BLaER1 (cell line): ENCODE measurements at regions not wholly inside any gene's neighbourhood (a gene's known extent, or its start where the extent isn't known, plus 50 kb on each side); places are given as distances from the start of the nearest gene placed in this dataset.
"Not testable (repeated sequence)": the region's sequence is repeated elsewhere in the genome, so short reads cannot be mapped to it uniquely, and the experiment has no call there.

ENCODE experiments used
- H3K27ac ChIP-seq: shearing (Covaris generic); formaldehyde crosslinking; 2 replicates; pipeline ENCODE4 v1.8.1; 2022
- H3K27me3 ChIP-seq: shearing (Covaris generic); formaldehyde crosslinking; 2 replicates; pipeline ENCODE4 v1.8.1; 2022
- H3K36me3 ChIP-seq: shearing (Covaris generic); formaldehyde crosslinking; 2 replicates; pipeline ENCODE4 v1.8.1; 2022
- H3K4me1 ChIP-seq: shearing (Covaris generic); formaldehyde crosslinking; 2 replicates; pipeline ENCODE4 v1.8.1; 2022
- H3K4me2 ChIP-seq: shearing (Covaris generic); formaldehyde crosslinking; 2 replicates; pipeline ENCODE4 v1.8.1; 2022
- H3K4me3 ChIP-seq: shearing (Covaris generic); formaldehyde crosslinking; 2 replicates; pipeline ENCODE4 v1.8.1; 2022
- H3K9ac ChIP-seq: shearing (Covaris generic); formaldehyde crosslinking; 2 replicates; pipeline ENCODE4 v1.8.1; 2022
- H3K9me3 ChIP-seq: shearing (Covaris generic); formaldehyde crosslinking; 2 replicates; pipeline ENCODE4 v1.8.1; 2022
- H4K20me1 ChIP-seq: shearing (Covaris generic); formaldehyde crosslinking; 2 replicates; pipeline ENCODE4 v1.8.1; 2022
- Cebpa-rat ChIP-seq: shearing (Covaris generic); IDR thresholded peaks from 2 replicates; pipeline ENCODE4 v1.8.1; 2022

GRCh38 chr3:63130625-63131024, 147.5 kb upstream of the SYNPR start:
- Histone ChIP-seq H3K4me2 (no peak overlapping the region), H3K36me3 (no peaks in the 10 kb centered on the region)
- TF ChIP-seq Cebpa-rat = no peak

GRCh38 chr3:63132461-63133250, 145.5 kb upstream of the SYNPR start:
- no peaks in the 10 kb centered on the region for H3K9me3 ChIP-seq
- H3K4me2 ChIP-seq = no peak overlapping the region
- no peaks in the 10 kb centered on the region for H4K20me1 ChIP-seq
- no peaks in the 10 kb centered on the region for H3K36me3 ChIP-seq
- no peak overlapping the region for H3K27ac ChIP-seq
- no peak for TF ChIP-seq Cebpa-rat
- no peak overlapping the region for H3K4me3 ChIP-seq
- H3K9ac ChIP-seq = no peak overlapping the region
- no peaks in the 10 kb centered on the region for H3K4me1 ChIP-seq
- no peaks in the 10 kb centered on the region for H3K27me3 ChIP-seq

More at GRCh38 chr3:63130625-63131024, 147.5 kb upstream of the SYNPR start:
- Histone ChIP-seq H3K4me3 (no peak overlapping the region), H3K27me3 (no peaks in the 10 kb centered on the region), H3K9me3 (no peaks in the 10 kb centered on the region), H3K27ac (no peak overlapping the region), H3K4me1 (no peaks in the 10 kb centered on the region), H4K20me1 (no peaks in the 10 kb centered on the region), H3K9ac (no peak overlapping the region)

- Histone ChIP-seq H3K36me3 (no peaks in the 10 kb centered on the region), H3K9me3 (no peaks in the 10 kb centered on the region), H3K27ac (no peak overlapping the region), H3K9ac (no peak overlapping the region), H3K4me2 (no peak overlapping the region), H4K20me1 (no peaks in the 10 kb centered on the region), H3K27me3 (no peaks in the 10 kb centered on the region), H3K4me3 (no peak overlapping the region), H3K4me1 (no peaks in the 10 kb centered on the region)
- no peak for TF ChIP-seq Cebpa-rat
Observed at GRCh38 chr3:63135367-63135766, 142.7 kb upstream of the SYNPR start.

GRCh38 chr3:63136249-63136648, 141.9 kb upstream of the SYNPR start:
- H3K27me3 ChIP-seq, H3K9ac ChIP-seq, H3K4me3 ChIP-seq, H3K4me2 ChIP-seq, H4K20me1 ChIP-seq, H3K36me3 ChIP-seq, H3K4me1 ChIP-seq, H3K27ac ChIP-seq, H3K9me3 ChIP-seq: not testable (repeated sequence)

GRCh38 chr3:63142681-63143080, 135.4 kb upstream of the SYNPR start:
- no peak for TF ChIP-seq Cebpa-rat
- Histone ChIP-seq H3K27ac (no peak overlapping the region), H3K27me3 (no peaks in the 10 kb centered on the region), H3K9ac (no peak overlapping the region), H4K20me1 (no peaks in the 10 kb centered on the region), H3K4me1 (no peaks in the 10 kb centered on the region), H3K9me3 (no peaks in the 10 kb centered on the region), H3K36me3 (no peaks in the 10 kb centered on the region), H3K4me3 (no peak overlapping the region), H3K4me2 (no peak overlapping the region)

- H4K20me1 ChIP-seq = no peaks in the 10 kb centered on the region
- H3K27ac ChIP-seq = no peak overlapping the region
- H3K9me3 ChIP-seq = no peaks in the 10 kb centered on the region
- TF ChIP-seq Cebpa-rat = no peak
- no peak overlapping the region for H3K4me2 ChIP-seq
- no peaks in the 10 kb centered on the region for H3K4me1 ChIP-seq
- no peak overlapping the region for H3K9ac ChIP-seq
- H3K27me3 ChIP-seq = no peaks in the 10 kb centered on the region
- no peaks in the 10 kb centered on the region for H3K36me3 ChIP-seq
- H3K4me3 ChIP-seq = no peak overlapping the region
Observed at GRCh38 chr3:63146154-63146553, 132.0 kb upstream of the SYNPR start.

- Histone ChIP-seq H3K27me3 (no peaks in the 10 kb centered on the region), H3K27ac (no peak overlapping the region), H3K36me3 (no peaks in the 10 kb centered on the region), H3K9ac (no peak overlapping the region), H3K4me2 (no peak overlapping the region), H3K4me1 (no peaks in the 10 kb centered on the region), H3K4me3 (no peak overlapping the region), H3K9me3 (no peaks in the 10 kb centered on the region), H4K20me1 (no peaks in the 10 kb centered on the region)
- no peak for TF ChIP-seq Cebpa-rat
Observed at GRCh38 chr3:63150880-63151279, 127.2 kb upstream of the SYNPR start.

GRCh38 chr3:63151897-63152296, 126.2 kb upstream of the SYNPR start:
- Histone ChIP-seq H3K9me3 (no peaks in the 10 kb centered on the region), H3K4me3 (no peak overlapping the region), H3K27ac (no peak overlapping the region), H3K36me3 (no peaks in the 10 kb centered on the region), H3K4me2 (no peak overlapping the region), H3K4me1 (no peaks in the 10 kb centered on the region), H3K27me3 (no peaks in the 10 kb centered on the region), H4K20me1 (no peaks in the 10 kb centered on the region), H3K9ac (no peak overlapping the region)
- no peak for TF ChIP-seq Cebpa-rat

- no peak for TF ChIP-seq Cebpa-rat
- no peaks in the 10 kb centered on the region for H3K4me1 ChIP-seq
- no peak overlapping the region for H3K9ac ChIP-seq
- no peaks in the 10 kb centered on the region for H3K9me3 ChIP-seq
- no peaks in the 10 kb centered on the region for H3K27me3 ChIP-seq
- no peaks in the 10 kb centered on the region for H4K20me1 ChIP-seq
- no peak overlapping the region for H3K4me3 ChIP-seq
- no peaks in the 10 kb centered on the region for H3K36me3 ChIP-seq
- no peak overlapping the region for H3K4me2 ChIP-seq
- no peak overlapping the region for H3K27ac ChIP-seq
Observed at GRCh38 chr3:63159764-63160163, 118.3 kb upstream of the SYNPR start.

GRCh38 chr3:63167113-63167512, 111.0 kb upstream of the SYNPR start:
- Histone ChIP-seq H3K27me3 (no peaks in the 10 kb centered on the region), H3K27ac (no peak overlapping the region), H3K9me3 (no peaks in the 10 kb centered on the region), H3K4me3 (no peak overlapping the region), H4K20me1 (no peaks in the 10 kb centered on the region), H3K36me3 (no peaks in the 10 kb centered on the region), H3K9ac (no peak overlapping the region), H3K4me1 (no peaks in the 10 kb centered on the region), H3K4me2 (no peak overlapping the region)
- no peak for TF ChIP-seq Cebpa-rat

- Histone ChIP-seq H3K4me2 (no peak overlapping the region), H4K20me1 (no peaks in the 10 kb centered on the region), H3K4me1 (no peaks in the 10 kb centered on the region), H3K9me3 (peaks cover 4% of the 10 kb centered on the region; the same call in 1 of the 2 replicates), H3K27ac (no peak overlapping the region), H3K4me3 (no peak overlapping the region), H3K27me3 (no peaks in the 10 kb centered on the region), H3K36me3 (no peaks in the 10 kb centered on the region), H3K9ac (no peak overlapping the region)
- no peak for TF ChIP-seq Cebpa-rat
Observed at GRCh38 chr3:63168179-63168578, 109.9 kb upstream of the SYNPR start.
